GM12864 (cell line): ENCODE measurements at regions not wholly inside any gene's neighbourhood (a gene's known extent, or its start where the extent isn't known, plus 50 kb on each side); places are given as distances from the start of the nearest gene placed in this dataset.

ENCODE experiments used
- DNase-seq: peaks from one replicate; pipeline ENCODE4 v3.0.0-alpha.2; 2011; ENCODE audit warnings: low read depth
- H3K4me3 ChIP-seq: 2 replicates; pipeline ENCODE4 v1.5.1; 2011; ENCODE audit warnings: mild to moderate bottlenecking, low read depth, low read length, control low read depth
- TF ChIP-seq, protein P1 (sequence below): IDR thresholded peaks from 2 replicates; pipeline ENCODE4 v1.5.1; 2011; ENCODE audit warnings: low read depth, mild to moderate bottlenecking, moderate library complexity, low read length, control low read depth, inconsistent platforms; ENCODE audit errors: missing control alignments

DNA sequence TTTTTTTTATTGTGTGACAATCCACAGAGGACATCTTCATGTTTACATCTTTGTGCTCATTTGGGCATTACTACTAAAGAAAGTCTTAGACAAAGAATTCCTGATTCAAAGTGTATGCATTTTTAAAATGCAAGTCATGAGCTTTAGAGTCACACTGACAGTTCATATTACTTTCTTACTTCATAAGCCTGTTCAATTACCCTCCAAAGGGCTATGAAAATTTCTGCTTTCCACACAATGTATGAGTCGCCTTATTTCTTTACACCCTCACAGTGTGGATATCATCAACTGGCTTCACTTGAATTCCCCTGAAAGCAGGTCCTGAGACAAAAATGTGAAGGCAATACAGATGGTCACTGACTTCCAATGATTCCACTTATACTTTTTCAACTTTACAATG is 280.4 kb upstream of the PTGER4 start:
- TF ChIP-seq, protein P1, sequence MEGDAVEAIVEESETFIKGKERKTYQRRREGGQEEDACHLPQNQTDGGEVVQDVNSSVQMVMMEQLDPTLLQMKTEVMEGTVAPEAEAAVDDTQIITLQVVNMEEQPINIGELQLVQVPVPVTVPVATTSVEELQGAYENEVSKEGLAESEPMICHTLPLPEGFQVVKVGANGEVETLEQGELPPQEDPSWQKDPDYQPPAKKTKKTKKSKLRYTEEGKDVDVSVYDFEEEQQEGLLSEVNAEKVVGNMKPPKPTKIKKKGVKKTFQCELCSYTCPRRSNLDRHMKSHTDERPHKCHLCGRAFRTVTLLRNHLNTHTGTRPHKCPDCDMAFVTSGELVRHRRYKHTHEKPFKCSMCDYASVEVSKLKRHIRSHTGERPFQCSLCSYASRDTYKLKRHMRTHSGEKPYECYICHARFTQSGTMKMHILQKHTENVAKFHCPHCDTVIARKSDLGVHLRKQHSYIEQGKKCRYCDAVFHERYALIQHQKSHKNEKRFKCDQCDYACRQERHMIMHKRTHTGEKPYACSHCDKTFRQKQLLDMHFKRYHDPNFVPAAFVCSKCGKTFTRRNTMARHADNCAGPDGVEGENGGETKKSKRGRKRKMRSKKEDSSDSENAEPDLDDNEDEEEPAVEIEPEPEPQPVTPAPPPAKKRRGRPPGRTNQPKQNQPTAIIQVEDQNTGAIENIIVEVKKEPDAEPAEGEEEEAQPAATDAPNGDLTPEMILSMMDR: no peak
- no peak for DNase-seq
- H3K4me3 ChIP-seq: no peak overlapping the region

DNA sequence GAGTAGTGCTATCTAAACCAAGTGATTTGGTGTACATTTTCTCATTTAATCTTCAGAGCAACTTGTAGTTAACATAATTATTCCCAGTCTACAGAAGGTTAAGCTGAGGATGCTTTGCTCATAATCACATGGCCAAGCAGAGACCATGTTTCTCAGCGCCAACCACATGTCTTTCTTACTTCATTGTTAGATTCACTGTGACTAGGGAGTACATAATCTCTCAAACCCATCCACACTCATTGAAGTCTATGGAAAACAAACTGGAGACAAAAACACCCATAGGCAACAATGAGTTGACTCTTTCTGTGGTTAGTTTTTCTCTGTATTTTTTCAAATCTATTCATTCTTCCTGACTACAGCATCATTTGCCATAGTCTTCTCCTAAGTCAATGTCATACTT is 281.7 kb upstream of the PTGER4 start:
- no peak for DNase-seq
- H3K4me3 ChIP-seq: no peak overlapping the region
- TF ChIP-seq, protein P1: no peak

DNA sequence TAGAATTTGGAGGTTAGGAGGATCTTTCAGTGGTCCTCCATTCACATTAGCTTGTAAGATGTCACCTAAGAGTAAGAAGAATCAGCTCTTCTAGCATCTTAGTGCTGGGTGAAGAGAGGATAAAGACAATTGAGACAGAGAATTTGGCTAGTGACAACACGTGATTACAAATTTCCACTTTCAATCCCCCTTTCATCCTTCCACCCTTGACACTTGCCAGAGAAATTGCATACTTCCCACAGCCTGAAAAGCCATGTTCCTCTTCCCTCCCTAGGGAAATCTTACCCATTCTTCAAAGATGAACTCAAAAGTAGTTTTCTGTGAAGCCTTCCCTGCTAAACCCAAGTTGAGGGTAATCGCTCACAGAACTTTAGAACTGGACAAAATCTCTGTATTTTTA is 282.6 kb upstream of the PTGER4 start:
- no peak for DNase-seq

DNA sequence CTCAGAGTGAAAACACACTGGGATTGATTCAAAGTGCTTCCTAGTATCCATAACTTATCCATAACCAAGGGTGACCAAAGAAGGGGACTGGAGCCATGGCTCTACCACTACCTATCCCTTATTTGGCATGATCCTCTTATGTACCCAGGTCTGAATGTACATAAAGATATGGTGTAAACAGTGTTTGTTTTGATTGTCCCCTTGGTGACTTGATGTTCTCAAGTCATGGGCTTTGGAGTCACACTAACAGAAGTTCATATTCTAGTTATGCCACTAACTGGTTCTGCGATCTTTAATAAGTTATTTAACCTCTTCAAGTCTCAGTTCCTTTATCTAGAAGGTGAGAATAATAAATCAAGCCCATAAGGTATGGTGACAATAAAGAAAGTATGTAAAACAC is 283.4 kb upstream of the PTGER4 start:
- DNase-seq: no peak
- TF ChIP-seq, protein P1: no peak
- no peak overlapping the region for H3K4me3 ChIP-seq

More for the DNA sequence above, 282.6 kb upstream of the PTGER4 start:
- TF ChIP-seq, protein P1: no peak
- no peak overlapping the region for H3K4me3 ChIP-seq

DNA sequence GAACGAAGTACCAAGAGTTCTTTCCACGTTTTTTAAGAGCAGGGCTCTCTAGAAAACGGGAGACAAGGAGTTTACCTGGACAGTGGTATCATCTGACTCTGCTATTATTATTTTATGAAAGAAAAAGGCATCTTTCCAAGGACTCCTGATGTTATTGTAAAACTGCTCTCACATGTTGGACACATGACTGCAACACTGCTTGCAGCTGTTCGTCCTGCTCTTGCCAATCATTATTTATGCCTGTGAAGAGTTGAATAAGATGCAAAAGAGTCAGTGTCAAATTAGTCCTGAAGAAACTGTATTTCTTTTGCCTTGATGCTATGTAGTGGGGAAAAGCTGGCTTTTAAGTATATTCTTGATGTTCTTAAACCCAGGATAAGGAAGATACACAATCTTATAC is 284.5 kb upstream of the PTGER4 start:
- TF ChIP-seq, protein P1: no peak
- H3K4me3 ChIP-seq: no peak overlapping the region
- no peak for DNase-seq

DNA sequence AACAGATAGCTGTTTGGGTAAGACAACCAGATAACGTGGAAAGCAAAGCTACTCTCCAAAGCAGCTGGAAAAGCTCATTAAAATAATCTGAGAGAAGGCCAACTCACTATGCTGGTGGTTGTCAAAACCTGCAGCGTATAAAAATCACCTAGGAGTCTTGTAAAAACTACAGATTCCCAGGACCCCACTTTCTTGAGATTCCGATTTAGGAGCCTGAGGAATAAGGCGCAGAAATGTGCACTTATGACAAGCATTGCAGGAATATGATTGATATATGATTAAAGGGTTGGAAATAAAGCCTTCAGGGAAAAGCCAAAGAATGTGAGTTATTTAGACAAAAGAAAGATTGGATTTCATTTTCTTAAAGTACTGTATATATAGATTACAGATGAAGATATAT is 285.0 kb upstream of the PTGER4 start:
- DNase-seq: no peak
- no peak overlapping the region for H3K4me3 ChIP-seq
- TF ChIP-seq, protein P1: no peak

DNA sequence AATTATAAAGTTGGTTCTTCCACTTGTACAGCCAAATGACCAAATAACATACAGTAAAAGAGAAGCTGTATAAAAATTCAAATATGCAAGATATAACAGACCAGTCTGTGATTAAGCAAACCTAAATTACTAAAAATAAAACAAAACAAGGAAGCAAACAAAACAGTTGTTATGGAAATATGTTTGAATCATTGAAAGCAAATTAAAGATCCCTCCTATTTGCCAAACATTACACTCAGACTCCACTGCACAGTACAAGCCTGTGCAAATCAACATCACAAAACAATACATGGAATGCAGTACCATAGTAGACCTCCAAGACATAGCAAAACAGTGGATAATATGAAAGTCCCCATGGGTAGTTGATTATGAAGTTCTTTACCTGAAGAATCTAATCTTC is 288.1 kb upstream of the PTGER4 start:
- no peak overlapping the region for H3K4me3 ChIP-seq
- TF ChIP-seq, protein P1: no peak
- no peak for DNase-seq
